Parathyroid adenoma (tissue), 2 donors: ENCODE measurements at regions not wholly inside any gene's neighbourhood (a gene's known extent, or its start where the extent isn't known, plus 50 kb on each side); places are given as distances from the start of the nearest gene placed in this dataset.

Experiments
- H2AFZ ChIP-seq: fragments of 300-600 bp; sonication (generic); one replicate; pipeline ENCODE4 v1.7.0; 2017; ENCODE audit warnings: antibody characterized with exemption, mild to moderate bottlenecking
- H3K27ac ChIP-seq: fragments of 300-600 bp; sonication (generic); one replicate; pipeline ENCODE4 v1.7.0; 2017
- H3K27me3 ChIP-seq: fragments of 300-600 bp; sonication (generic); one replicate; pipeline ENCODE4 v1.7.0; 2017; ENCODE audit warnings: low read length; ENCODE audit not compliant: control insufficient read depth, insufficient read depth
- H3K36me3 ChIP-seq: fragments of 300-600 bp; sonication (generic); one replicate; pipeline ENCODE4 v1.7.0; 2017; ENCODE audit warnings: low read length; ENCODE audit not compliant: control insufficient read depth, insufficient read depth
- H3K4me1 ChIP-seq: fragments of 300-600 bp; sonication (generic); one replicate; pipeline ENCODE4 v1.7.0; 2017; ENCODE audit warnings: control low read depth
- H3K4me2 ChIP-seq: fragments of 300-600 bp; sonication (generic); one replicate; pipeline ENCODE4 v1.7.0; 2017; ENCODE audit warnings: low read length
- H3K4me3 ChIP-seq: fragments of 300-600 bp; sonication (generic); one replicate; pipeline ENCODE4 v1.7.0; 2017; ENCODE audit warnings: low read depth, low read length
- H3K79me2 ChIP-seq: fragments of 300-600 bp; sonication (generic); one replicate; pipeline ENCODE4 v1.7.0; 2017; ENCODE audit warnings: control low read depth
- H3K9ac ChIP-seq: fragments of 300-600 bp; sonication (generic); one replicate; pipeline ENCODE4 v1.7.0; 2017; ENCODE audit warnings: mild to moderate bottlenecking
- H3K9me3 ChIP-seq: fragments of 300-600 bp; sonication (generic); one replicate; pipeline ENCODE4 v1.7.0; 2017; ENCODE audit warnings: low read length; ENCODE audit not compliant: control insufficient read depth
- CTCF ChIP-seq: fragments of 300-600 bp; sonication (generic); IDR thresholded peaks from one replicate; pipeline ENCODE4 v1.7.0; 2017; ENCODE audit warnings: antibody characterized with exemption, mild to moderate bottlenecking
- donor health status: primary hyperparathyroidism.

GRCh38 chr14:29176876-29177275, 410.3 kb downstream of the FOXG1 start:
- H3K27ac ChIP-seq: no peak overlapping the region
- TF ChIP-seq CTCF: no peak
- no peak overlapping the region for H2AFZ ChIP-seq
- H3K9me3 ChIP-seq: no peaks in the 10 kb centered on the region
- no peaks in the 10 kb centered on the region for H3K36me3 ChIP-seq
- no peak overlapping the region for H3K9ac ChIP-seq
- H3K4me3 ChIP-seq: no peak overlapping the region
- no peaks in the 10 kb centered on the region for H3K4me1 ChIP-seq
- H3K4me2 ChIP-seq: no peak overlapping the region
- H3K79me2 ChIP-seq: no peaks in the 10 kb centered on the region
- H3K27me3 ChIP-seq: no peaks in the 10 kb centered on the region

- TF ChIP-seq CTCF: no peak
- no peak overlapping the region for H2AFZ ChIP-seq
- no peak overlapping the region for H3K4me3 ChIP-seq
- no peaks in the 10 kb centered on the region for H3K4me1 ChIP-seq
- H3K27ac ChIP-seq: no peak overlapping the region
- no peaks in the 10 kb centered on the region for H3K79me2 ChIP-seq
- H3K9me3 ChIP-seq: no peaks in the 10 kb centered on the region
- H3K27me3 ChIP-seq: no peaks in the 10 kb centered on the region
- no peak overlapping the region for H3K9ac ChIP-seq
- no peaks in the 10 kb centered on the region for H3K36me3 ChIP-seq
- no peak overlapping the region for H3K4me2 ChIP-seq
These were observed 412.4 kb downstream of the FOXG1 start for GRCh38 chr14:29178971-29179370.

GRCh38 chr14:29191092-29191491, 424.5 kb downstream of the FOXG1 start:
- Histone ChIP-seq H3K27ac (no peak overlapping the region), H3K9me3 (no peaks in the 10 kb centered on the region), H3K36me3 (no peaks in the 10 kb centered on the region), H3K9ac (no peak overlapping the region), H2AFZ (no peak overlapping the region), H3K4me2 (no peak overlapping the region), H3K4me1 (no peaks in the 10 kb centered on the region), H3K79me2 (no peaks in the 10 kb centered on the region), H3K27me3 (no peaks in the 10 kb centered on the region), H3K4me3 (no peak overlapping the region)
- no peak for TF ChIP-seq CTCF

GRCh38 chr14:29197557-29197956, 431.0 kb downstream of the FOXG1 start:
- H3K9ac ChIP-seq: no peak overlapping the region
- no peak overlapping the region for H3K27ac ChIP-seq
- H3K36me3 ChIP-seq: no peaks in the 10 kb centered on the region
- no peak overlapping the region for H3K4me2 ChIP-seq
- H3K4me1 ChIP-seq: no peaks in the 10 kb centered on the region
- H3K79me2 ChIP-seq: no peaks in the 10 kb centered on the region
- no peaks in the 10 kb centered on the region for H3K9me3 ChIP-seq
- H3K4me3 ChIP-seq: no peak overlapping the region
- no peak overlapping the region for H2AFZ ChIP-seq
- TF ChIP-seq CTCF: no peak
- no peaks in the 10 kb centered on the region for H3K27me3 ChIP-seq

- H3K27me3 ChIP-seq: no peaks in the 10 kb centered on the region
- H3K4me3 ChIP-seq: no peak overlapping the region
- H3K79me2 ChIP-seq: no peaks in the 10 kb centered on the region
- H3K9ac ChIP-seq: no peak overlapping the region
- no peak overlapping the region for H2AFZ ChIP-seq
- no peak for TF ChIP-seq CTCF
- no peak overlapping the region for H3K4me2 ChIP-seq
- no peak overlapping the region for H3K27ac ChIP-seq
- no peaks in the 10 kb centered on the region for H3K36me3 ChIP-seq
- H3K4me1 ChIP-seq: no peaks in the 10 kb centered on the region
- no peaks in the 10 kb centered on the region for H3K9me3 ChIP-seq
These were observed 439.1 kb downstream of the FOXG1 start for GRCh38 chr14:29205658-29206057.
